ENCODE measurements at regions not wholly inside any gene's neighbourhood (a gene's known extent, or its start where the extent isn't known, plus 50 kb on each side); places are given as distances from the start of the nearest gene placed in this dataset.
"Not testable (repeated sequence)": the region's sequence is repeated elsewhere in the genome, so short reads cannot be mapped to it uniquely, and the experiment has no call there.

GRCh38 chr15:75786575-75786947 is 56.7 kb upstream of the UBE2Q2 start:
- no peak for DNase-seq (ENCODE audit: low read depth in 2 of 2)
- Histone ChIP-seq H3K27ac (ENCODE audit: insufficient read depth, low read length) (no peak overlapping the region), H3K4me3 (replicated peaks in 1 of 4; ENCODE audit: control extremely low read depth in 1 of 4, insufficient read depth in 1 of 4, low read depth in 3 of 4, low read length in 4 of 4) (no peak overlapping the region), H2AFZ (ENCODE audit: low read length) (no peak overlapping the region), H3K9me3 (ENCODE audit: control insufficient read depth, insufficient read depth, low read depth, low read length) (no peaks in the 10 kb centered on the region), H3K27me3 (ENCODE audit: control insufficient read depth, insufficient read depth, low read length) (peaks cover 24% of the 10 kb centered on the region), H3K79me2 (ENCODE audit: control insufficient read depth, insufficient read depth, low read length) (no peaks in the 10 kb centered on the region), H3K36me3 (ENCODE audit: control insufficient read depth, insufficient read depth, low read length) (no peaks in the 10 kb centered on the region), H3K4me2 (ENCODE audit: extremely low read depth, insufficient read depth, low read length) (no peak overlapping the region), H4K20me1 (ENCODE audit: control insufficient read depth, extremely low read depth, insufficient read depth, low read length) (no peaks in the 10 kb centered on the region), H3K9ac (ENCODE audit: insufficient read depth, low read length) (no peak overlapping the region), H3K4me1 (ENCODE audit: control insufficient read depth, extremely low read depth, insufficient read depth, low read length) (no peaks in the 10 kb centered on the region)
- TF ChIP-seq CTCF (conservative IDR thresholded peaks at IDR 0.05 in 1 of 2, IDR thresholded peaks at IDR 0.05 in 1 of 2; ENCODE audit: low read depth in 1 of 2, low read length in 2 of 2) = no peak
- TF ChIP-seq EZH2 (IDR thresholded peaks at IDR 0.05; ENCODE audit: low read length, missing control alignments) = no peak

GRCh38 chr15:75785771-75786574 is 57.3 kb upstream of the UBE2Q2 start:
- Histone ChIP-seq H3K4me2 (ENCODE audit: extremely low read depth, insufficient read depth, low read length) (no peak overlapping the region), H3K9ac (ENCODE audit: insufficient read depth, low read length) (no peak overlapping the region), H4K20me1 (ENCODE audit: control insufficient read depth, extremely low read depth, insufficient read depth, low read length) (no peaks in the 10 kb centered on the region), H3K36me3 (ENCODE audit: control insufficient read depth, insufficient read depth, low read length) (no peaks in the 10 kb centered on the region), H3K79me2 (ENCODE audit: control insufficient read depth, insufficient read depth, low read length) (no peaks in the 10 kb centered on the region), H2AFZ (ENCODE audit: low read length) (no peak overlapping the region), H3K27me3 (ENCODE audit: control insufficient read depth, insufficient read depth, low read length) (peaks cover 24% of the 10 kb centered on the region), H3K27ac (ENCODE audit: insufficient read depth, low read length) (no peak overlapping the region), H3K9me3 (ENCODE audit: control insufficient read depth, insufficient read depth, low read depth, low read length) (no peaks in the 10 kb centered on the region), H3K4me3 (replicated peaks in 1 of 4; ENCODE audit: control extremely low read depth in 1 of 4, insufficient read depth in 1 of 4, low read depth in 3 of 4, low read length in 4 of 4) (no peak overlapping the region), H3K4me1 (ENCODE audit: control insufficient read depth, extremely low read depth, insufficient read depth, low read length) (no peaks in the 10 kb centered on the region)
- DNase-seq (ENCODE audit: low read depth in 2 of 2) = peak; percentile 1 to 9
- TF ChIP-seq CTCF (conservative IDR thresholded peaks at IDR 0.05 in 1 of 2, IDR thresholded peaks at IDR 0.05 in 1 of 2; ENCODE audit: low read depth in 1 of 2, low read length in 2 of 2) = peak in 1 of 2 donors; percentile 27
- no peak for TF ChIP-seq EZH2 (IDR thresholded peaks at IDR 0.05; ENCODE audit: low read length, missing control alignments)

GRCh38 chr15:75784511-75785480 is 58.5 kb upstream of the UBE2Q2 start:
- H3K79me2 ChIP-seq (ENCODE audit: control insufficient read depth, insufficient read depth, low read length); H2AFZ ChIP-seq (ENCODE audit: low read length); H3K9me3 ChIP-seq (ENCODE audit: control insufficient read depth, insufficient read depth, low read depth, low read length); H3K4me2 ChIP-seq (ENCODE audit: extremely low read depth, insufficient read depth, low read length); DNase-seq (ENCODE audit: low read depth in 2 of 2); H3K36me3 ChIP-seq (ENCODE audit: control insufficient read depth, insufficient read depth, low read length); H3K4me1 ChIP-seq (ENCODE audit: control insufficient read depth, extremely low read depth, insufficient read depth, low read length); H3K4me3 ChIP-seq (replicated peaks in 1 of 4; ENCODE audit: control extremely low read depth in 1 of 4, insufficient read depth in 1 of 4, low read depth in 3 of 4, low read length in 4 of 4); H3K9ac ChIP-seq (ENCODE audit: insufficient read depth, low read length); H4K20me1 ChIP-seq (ENCODE audit: control insufficient read depth, extremely low read depth, insufficient read depth, low read length); H3K27ac ChIP-seq (ENCODE audit: insufficient read depth, low read length): not testable (repeated sequence)
- peaks cover 27% of the 10 kb centered on the region for H3K27me3 ChIP-seq (ENCODE audit: control insufficient read depth, insufficient read depth, low read length)

- H3K4me1 ChIP-seq (ENCODE audit: control insufficient read depth, extremely low read depth, insufficient read depth, low read length); H3K4me2 ChIP-seq (ENCODE audit: extremely low read depth, insufficient read depth, low read length); H3K79me2 ChIP-seq (ENCODE audit: control insufficient read depth, insufficient read depth, low read length); H3K4me3 ChIP-seq (replicated peaks in 1 of 4; ENCODE audit: control extremely low read depth in 1 of 4, insufficient read depth in 1 of 4, low read depth in 3 of 4, low read length in 4 of 4); H3K36me3 ChIP-seq (ENCODE audit: control insufficient read depth, insufficient read depth, low read length); DNase-seq (ENCODE audit: low read depth in 2 of 2); H3K27ac ChIP-seq (ENCODE audit: insufficient read depth, low read length); H3K9me3 ChIP-seq (ENCODE audit: control insufficient read depth, insufficient read depth, low read depth, low read length); H2AFZ ChIP-seq (ENCODE audit: low read length); H3K9ac ChIP-seq (ENCODE audit: insufficient read depth, low read length); H4K20me1 ChIP-seq (ENCODE audit: control insufficient read depth, extremely low read depth, insufficient read depth, low read length): not testable (repeated sequence)
- H3K27me3 ChIP-seq (ENCODE audit: control insufficient read depth, insufficient read depth, low read length) = peaks cover 27% of the 10 kb centered on the region
Observed at GRCh38 chr15:75783566-75783965, 59.7 kb upstream of the UBE2Q2 start.
